LoVo (cell line): ENCODE measurements at regions not wholly inside any gene's neighbourhood (a gene's known extent, or its start where the extent isn't known, plus 50 kb on each side); places are given as distances from the start of the nearest gene placed in this dataset.
"Not testable (repeated sequence)": the region's sequence is repeated elsewhere in the genome, so short reads cannot be mapped to it uniquely, and the experiment has no call there.

Experiments
- DNase-seq: peaks from one replicate; pipeline ENCODE4 v3.0.0-alpha.2; 2016; ENCODE audit warnings: low spot score

DNA sequence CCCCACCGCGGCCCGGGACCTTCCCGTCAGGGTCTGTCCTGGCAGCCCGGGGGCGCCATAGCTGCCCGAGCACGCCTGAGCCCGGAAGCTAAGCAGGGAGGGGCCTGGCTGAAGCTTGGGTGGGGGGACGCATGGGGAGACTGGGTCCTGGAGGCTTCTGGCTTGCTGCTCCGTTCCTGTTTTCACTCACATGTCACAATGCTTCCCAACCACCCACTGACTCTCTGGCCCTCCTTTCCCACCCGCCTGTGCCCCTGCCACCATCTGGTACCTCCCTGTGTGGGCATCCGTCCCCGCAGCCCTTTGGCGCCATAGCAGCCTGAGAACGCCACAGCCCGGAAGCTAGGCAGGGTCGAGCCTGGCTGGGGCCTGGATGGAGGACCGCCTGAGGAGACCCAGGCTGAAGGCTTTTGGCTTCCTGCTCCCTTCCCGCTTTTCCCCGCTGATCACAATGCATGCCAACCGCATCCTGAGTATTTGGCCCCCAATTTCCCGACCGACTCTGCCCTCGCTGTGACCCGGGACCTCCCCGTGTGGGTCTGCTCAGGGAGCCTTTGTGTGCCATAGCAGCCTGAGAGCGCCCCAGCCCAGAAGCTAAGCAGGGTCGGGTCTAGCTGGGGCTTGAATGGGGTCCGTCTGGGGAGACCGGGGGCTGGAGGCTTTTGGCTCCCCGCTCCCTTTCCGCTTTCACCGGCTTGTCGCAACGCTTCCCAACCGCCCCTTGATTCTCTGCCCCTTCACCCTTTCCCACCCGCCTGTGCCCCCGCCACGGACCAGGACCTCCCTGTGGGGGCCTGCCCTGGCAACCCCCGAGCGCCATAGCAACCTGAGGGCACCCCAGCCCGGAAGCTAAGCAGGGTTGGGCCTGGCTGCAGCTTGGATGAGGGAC, 2290.1 kb downstream of the TP53TG3F start:
- no peak for DNase-seq

DNA sequence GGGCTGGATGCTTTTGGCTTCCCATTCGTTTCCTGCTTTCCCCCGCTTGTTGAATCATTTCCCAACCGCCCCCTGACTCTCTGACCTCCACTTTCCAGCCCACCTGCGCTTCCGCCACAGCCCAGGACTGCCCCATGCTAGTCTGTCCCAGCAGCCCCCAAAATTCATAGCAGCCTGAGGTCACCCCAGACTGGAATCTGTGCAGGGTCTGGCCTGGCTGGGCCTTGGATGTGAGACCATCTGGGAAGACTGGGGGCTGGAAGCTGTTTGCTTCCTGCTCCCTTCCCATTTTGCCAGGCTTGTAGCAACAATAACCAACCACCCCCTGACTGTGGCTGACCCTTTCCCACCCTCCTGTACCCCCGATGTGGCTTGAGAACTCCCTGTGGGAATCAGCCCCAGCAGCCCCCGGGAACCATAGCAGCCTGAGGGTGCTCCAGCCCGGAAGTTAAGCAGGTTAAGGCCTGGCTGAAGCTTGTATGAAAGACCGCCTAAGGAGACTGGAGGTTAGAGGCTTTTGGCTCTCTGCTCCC, 2290.8 kb downstream of the TP53TG3F start:
- no peak for DNase-seq

DNA sequence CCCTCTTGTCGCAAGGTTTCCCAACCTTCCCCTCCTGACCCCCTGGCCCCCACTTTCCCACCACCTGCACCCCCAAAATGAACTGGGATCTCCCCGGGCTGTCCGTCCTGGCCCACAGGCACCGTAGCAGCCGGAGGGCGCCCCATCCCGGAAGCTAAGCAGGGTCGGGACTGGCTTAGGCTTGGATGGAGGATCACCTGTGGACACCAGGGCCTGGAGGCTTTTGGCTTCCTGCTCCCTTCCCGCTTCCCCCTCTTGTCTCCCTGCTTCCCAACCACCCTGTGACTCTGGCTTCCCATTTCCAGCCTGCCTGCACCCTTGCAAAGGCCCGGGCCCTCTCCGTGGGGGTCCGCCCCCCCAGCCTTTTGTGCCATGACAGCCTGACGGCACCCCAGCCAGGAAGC, 2291.3 kb downstream of the TP53TG3F start:
- no peak for DNase-seq

DNA sequence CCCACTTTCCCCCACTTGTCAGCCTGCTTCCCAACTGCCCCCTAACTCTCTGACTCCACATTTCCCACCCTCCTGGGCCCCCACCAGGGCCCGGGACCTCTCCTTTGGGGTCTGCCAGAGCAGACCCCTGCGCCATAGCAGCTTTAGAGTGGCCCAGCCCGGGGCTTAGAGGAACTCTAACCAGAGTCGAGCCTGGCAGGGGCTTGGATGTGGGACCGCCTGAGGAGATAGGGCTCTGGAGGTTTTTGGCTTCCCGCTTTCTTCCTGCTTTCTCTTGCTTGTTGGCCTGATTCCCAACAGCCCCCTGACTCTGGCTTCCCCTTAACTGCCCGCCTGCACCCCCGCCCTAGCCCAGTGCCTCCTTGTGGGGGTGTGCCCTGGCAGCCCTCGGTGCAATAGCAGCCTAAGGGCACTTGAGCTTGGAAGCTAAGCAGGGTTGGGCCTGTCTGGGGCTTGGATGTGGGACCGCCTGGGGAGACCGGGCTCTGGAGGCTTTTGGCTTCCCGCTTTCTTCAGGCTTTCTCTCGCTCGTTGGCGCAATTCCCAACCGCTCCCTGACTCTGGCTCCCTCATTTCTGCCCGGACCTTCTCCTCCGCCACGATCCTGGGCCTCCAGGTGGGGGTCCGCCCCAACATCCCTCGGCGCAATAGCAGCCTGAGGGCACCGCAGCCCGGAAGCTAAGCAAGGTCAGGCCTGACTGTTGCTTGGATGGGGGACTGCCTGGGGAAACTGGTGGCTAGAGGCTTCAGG, 2292.0 kb downstream of the TP53TG3F start:
- no peak for DNase-seq

DNA sequence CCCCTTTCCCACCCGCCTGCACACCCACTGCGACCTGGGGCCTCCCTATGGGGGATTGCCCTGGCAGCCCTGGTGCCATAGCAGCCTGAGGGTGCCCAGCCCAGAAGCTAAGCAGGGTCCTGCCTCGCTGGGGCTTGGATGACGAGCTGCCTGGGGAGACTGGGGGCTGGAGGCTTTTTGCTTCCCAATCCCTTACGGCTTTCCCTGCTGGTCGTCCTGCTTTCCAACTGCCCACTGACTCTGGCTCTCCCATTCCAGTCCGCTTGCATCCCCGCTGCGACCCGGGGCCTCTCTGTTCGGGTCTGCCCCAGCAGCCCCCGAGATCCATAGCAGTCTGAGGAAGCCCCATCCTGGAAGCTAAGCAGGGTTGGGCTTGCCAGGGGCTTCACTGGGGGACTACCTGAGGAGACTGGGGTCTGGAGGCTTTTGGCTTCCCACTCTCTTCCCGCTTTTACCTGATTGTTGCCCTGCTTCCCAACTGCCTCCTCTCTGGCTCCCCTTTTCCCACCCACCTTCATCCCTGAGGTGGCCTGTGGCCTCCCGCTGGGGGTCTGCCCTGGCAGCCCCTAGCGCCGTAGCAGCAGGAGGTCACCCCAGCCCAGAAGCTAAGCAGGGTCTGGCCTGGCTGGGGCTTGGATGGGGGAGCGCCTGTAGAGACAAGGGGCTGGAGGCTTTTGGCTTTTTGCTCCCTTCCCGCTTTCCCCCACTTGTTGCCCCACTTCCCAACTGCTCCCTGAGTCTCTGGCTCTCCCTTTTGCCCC, 2292.8 kb downstream of the TP53TG3F start:
- no peak for DNase-seq

DNA sequence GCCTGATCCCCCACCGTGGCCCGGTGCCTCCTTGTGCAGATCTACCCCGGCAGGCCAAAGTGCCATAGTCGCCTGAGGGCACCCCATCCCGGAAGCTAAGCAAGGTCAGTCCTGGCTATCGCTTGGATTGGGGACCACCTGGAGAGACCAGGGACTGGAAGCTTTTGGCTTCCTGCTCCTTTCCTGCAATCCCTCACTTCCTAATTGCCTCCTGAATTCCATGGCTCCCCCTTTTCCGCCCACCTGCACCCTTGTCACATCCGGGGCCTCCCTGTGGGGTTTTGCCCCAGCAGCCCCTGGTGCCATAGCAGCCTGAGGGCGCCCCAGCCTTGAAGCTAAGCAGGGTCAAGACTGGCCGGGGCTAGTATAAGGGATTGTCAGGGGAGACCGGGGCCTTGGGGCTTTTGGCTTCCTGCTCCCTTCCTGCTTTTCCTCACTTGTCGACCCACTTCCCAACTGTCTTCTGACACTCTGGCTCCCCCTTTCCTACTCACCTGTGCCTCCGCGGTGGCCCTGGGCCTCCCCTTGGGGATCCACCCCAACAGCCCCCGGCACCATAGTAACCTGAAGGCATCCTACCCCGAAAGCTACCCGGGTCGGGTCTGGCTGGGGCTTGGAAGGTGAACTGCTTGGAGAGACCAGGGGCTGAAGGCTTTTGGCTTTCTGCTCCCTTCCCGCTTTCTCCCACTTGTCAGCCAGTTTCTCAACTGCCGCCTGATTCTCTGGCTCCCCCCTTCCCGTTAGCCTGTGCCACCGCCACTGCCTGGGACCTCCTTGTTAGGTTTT, 2293.6 kb downstream of the TP53TG3F start:
- DNase-seq: no peak

DNA sequence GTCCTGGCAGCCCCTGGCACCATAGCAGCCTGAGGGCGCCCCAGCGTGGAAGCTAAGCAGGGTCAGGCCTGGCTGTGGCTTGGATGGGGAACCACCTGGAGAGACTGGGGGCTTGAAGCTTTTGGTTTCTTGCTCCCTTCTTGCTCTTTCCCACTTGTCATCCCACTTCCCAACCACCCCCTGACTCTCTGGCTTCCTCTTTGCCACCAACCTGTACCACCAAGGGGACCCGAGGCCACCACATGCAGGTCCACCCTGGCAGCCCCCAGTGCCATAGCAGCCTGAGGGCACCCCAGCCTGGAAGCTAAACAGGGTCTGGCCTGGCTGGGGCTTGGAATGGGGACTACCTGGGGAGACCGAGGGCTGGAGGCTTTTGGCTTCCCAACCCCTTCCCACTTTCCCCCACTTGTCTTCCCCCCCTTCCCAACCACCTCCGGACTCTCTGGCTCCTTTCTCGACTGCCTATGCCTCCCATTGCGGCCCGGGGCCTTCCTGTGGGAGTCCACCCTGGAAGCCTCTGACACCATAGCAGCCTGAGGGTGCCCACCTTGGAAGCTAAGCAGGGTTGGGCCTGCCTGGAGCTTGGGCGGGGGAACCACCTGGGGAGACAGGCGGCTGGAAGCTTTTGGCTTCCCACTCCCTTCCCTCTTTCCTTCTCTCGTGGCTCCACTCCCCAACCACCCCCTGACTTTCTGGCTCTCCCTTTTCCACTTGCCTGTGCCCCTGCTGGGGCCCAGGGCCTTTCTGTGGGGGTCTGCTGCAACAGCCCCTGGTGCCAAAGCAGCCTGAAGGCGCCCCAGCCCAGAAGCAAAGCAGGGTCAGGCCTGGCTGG, 2294.4 kb downstream of the TP53TG3F start:
- no peak for DNase-seq

DNA sequence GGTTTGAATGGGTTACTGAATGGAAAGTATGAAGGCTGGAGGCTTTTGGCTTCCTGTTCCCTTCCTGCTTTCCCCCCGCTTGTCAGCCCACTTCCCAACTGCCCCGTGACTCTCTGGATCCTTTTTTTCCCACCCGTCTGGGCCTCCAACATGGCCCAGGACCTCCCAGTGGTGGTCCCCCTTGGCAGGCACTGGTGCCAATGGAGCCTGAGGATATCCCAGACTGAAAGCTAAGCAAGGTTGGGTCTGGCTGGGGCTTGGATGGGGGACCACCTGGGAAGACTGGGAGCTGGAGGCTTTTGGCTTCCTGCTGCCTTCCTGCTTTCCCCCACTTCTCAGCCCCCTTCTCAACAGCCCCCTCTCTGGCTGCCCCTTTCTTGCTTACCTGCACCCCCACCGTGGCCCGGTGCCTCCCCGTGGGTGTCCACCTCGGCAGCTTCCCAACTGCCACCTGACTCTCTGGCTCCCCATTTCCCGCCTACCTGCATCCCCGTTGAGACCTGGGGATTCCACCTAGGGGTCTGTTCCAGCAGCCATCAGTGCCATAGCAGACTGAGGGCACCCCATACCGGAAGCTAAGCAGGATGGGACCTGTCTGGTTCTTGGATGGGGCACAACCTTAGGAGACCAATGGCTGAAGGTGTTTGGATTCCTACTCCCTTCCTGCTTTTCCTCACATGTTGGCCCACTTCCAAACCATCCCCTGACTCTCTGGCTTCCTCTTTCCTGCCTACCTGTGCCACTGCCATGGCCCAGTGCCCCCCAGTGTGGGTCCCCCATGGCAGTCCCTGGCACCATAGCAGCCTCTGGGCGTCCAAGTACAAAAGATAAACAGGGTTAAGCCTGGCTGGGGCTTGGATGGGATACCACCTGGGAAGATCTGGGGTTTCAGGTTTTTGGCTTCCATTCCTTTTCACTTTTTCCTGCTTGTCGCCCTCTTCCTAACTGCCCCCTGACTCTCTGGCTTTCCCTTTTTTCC, 2295.3 kb downstream of the TP53TG3F start:
- DNase-seq: no peak

DNA sequence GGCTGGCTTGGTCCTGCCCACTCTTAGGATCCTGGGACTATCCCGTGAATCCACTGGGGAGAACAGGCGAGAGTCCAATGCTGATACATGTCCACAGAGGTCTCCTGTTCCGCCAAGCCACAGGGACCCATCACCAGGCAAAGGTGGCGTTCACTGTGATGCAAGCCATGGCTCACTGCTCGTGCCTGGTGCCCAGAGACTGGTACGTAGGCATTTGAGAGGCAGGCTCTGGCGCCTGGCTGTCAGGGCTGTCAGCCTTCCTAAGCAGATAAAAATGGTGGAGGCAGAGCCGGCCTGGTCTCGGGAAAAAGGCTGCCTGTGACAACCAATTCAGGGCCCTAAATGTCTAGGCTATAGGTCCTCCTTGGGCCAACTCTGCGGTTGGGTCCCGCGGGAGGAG, 2329.0 kb downstream of the TP53TG3F start:
- no peak for DNase-seq

DNA sequence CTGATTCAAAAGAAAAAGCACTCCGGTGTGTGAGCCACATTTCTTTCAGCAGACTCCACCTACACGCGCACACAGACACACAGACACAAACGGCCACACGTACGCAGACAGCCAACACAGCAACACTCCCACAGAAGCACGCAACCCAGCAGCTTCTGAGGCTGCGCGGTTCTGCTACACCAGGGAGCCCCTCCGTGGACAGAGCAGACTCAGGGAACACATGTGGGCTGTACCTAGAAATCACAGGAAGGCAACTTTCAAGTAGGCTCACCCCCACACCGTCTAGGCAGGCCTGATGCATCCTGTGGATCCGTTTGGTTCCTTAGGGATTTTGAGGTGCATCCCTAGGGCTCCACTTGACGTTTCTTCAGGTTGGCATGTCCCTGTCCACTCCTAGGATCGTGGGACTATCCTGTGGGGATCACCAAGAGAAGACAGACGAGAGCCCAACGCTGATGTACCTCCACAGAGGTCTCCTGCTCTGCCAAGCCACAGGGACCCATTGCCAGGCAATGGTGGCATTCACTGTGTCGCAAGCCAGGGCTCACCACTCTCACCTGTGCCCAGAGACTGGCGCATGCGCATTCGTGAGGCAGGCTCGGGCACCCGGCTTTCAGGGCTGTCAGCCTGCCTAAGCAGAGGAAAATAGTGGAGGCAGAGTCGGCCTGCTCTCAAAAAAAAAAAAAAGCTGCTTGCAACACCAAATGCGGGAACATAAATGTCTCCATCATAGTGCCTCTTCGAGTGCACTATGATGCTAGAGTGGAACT, 2333.3 kb downstream of the TP53TG3F start:
- DNase-seq: no peak

DNA sequence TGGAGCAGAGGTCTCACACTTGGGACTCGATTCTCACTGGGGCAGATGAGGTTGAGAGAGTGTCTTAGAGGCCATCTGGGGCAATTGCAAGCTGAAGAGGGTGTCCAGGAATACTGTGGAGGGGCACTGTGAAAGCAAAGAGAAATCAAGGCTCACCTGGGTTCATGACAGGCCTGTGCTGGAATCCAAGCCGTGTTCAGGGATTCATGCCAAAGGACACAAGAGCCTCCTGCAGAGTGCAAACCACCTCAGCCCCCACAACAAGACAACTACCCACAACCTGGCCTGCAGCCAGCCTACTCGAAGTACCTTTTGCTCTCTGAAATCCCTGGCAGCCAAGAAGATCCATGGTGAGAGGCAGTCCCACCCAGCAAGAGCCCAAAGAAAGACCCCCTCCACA, 2334.2 kb downstream of the TP53TG3F start:
- DNase-seq: no peak

DNA sequence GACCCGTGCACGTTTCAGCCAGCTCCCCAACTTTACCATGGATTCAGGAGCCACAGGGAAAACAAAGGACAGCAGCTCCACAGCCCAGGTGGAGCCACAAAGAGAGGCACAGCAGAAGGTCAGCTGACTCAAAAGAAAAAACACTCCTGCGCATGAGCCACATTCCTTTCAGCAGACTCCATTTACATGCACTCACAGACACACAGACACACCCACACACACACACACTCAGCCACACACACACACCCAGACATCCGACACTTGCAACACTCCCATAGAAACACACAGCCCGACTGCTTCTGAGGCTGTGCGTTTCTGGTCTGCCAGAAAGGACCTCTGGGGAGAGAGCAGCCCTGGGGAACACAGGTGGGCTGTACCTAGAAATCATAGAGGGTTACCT, 2335.5 kb downstream of the TP53TG3F start:
- DNase-seq: no peak

DNA sequence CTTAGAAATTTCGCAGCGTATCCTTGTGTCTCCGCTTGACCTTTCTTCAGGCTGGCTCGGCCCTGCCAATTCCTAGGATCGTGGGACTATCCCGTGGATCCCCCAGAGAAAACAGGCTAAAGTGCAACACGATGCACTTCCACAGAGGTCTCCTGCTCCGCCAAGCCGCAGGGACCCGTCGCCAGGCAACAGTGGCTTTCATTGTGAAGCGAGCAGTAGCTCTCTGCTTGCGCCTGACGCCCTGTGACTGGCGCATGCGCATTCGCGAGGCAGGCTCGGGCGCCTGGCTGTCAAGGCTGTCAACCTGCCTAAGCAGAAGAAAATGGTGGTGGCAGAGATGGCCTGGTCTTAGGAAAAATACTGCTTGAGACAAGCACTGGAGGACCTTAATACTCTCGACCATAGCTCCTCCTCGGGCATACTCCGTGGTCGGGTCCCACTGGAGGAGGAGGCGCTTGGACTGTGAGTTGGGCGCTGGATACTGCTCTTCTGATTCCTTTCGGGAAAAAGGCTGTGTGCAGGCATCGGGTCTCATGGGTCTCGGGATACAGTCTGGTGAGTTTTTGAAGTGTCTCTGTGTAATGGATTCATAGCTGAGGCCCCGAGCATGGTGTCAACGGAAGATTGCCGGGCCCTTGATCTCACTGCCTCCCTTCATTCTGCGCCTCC, 2336.1 kb downstream of the TP53TG3F start:
- no peak for DNase-seq

DNA sequence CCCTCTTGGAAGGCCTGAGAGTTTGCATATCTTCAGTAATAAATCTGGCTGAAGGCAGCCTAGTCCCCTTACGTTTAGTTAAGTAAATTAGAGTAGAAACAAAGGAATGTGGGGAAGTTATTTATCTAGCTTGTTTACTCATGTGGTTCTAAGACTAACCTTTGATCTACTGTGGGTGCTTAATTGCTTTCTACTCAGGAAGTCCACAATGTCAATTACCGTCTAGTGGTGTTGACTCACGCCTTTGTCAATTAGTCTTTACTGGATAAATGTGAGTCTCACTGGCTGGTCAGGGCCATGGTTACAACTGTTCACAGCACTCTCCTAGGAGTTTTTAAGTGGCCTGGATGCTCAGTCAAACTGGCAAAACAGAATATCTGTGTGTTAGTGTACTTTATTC, 2338.4 kb downstream of the TP53TG3F start:
- DNase-seq: peak; percentile 25

DNA sequence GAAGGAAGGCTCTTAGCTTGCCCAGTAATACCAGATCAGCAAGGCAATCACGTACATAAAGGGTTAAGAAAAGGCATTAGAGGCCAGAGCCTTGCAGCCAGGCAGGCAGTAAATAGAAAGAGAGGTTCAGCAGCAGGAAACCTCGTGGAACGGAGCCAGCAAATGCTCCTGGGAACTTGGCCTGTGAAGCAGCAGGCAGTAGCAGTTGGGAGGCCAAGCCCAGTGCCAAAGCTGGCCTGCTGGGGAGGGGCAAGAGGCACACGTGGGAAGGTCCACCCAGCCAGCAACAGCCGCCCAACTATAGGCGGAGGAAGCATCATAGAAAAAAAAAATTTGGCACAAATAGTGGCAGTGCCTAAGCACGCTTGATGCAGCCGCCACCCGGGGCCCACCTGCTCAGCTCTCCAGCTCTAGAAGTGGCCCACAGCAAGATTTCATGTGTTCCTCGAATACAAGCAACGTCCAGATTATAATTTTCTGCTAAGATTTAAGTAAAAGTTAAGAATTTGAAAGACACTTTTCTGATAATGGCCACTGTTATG, 2339.5 kb downstream of the TP53TG3F start:
- DNase-seq: peak; percentile 30

DNA sequence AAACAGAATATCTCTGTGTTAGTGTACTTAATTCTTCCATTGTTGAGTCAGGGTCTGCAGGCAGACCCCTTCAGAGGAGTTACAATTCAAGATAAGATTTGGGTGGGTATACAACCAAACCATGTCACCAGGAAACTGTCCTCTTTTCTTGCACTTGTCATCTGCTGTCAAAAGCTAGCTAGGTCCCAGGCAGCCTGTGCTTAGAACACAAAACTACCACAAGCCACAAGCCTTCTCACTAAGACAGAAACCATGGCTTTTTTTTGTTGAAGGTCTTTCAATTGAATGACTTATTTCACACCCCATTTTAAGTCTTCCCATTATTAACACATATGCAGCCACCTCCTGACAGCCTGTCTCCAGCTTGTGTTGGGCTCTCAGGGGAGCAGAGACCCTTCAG, 2345.1 kb downstream of the TP53TG3F start:
- DNase-seq: not testable (repeated sequence)

DNA sequence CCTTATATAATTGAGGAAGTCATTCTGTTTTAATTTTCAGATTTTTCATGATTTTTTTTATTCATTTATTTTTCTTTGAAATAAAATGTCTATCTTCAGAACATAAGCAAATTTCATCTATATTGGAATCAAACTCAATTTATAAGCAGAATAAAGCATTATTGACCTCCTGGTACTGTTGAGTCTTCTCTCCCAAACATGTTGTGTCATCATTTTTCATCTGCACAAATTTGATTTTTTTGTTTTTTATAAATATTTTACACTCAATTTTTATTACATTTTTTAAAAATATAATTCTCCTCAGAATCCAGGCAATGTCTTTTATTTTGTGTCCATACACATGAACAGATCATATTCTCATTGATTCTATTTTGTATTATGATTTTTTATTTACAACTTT, 2363.9 kb downstream of the TP53TG3F start:
- DNase-seq: no peak

DNA sequence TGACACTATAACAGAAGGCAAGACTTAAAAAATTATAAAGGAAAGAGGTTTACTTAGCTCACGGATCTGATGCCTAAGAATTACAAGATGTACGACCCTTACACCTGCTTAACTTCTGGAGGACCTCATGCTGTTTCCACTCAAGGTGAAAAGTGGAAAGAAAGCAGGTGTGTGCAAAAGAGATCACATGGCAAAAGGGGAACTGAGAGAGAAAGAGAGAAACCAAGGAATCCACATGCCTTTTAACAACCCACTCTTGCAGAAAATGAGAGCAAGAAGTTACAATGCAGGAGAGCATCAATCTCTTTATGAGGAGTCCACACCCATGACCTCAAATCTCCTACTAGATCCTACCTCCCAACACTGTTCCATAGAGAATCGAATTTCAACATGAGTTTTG, 2382.2 kb downstream of the TP53TG3F start:
- DNase-seq: no peak
